ENCODE measurements at regions not wholly inside any gene's neighbourhood (a gene's known extent, or its start where the extent isn't known, plus 50 kb on each side); places are given as distances from the start of the nearest gene placed in this dataset.

DNA sequence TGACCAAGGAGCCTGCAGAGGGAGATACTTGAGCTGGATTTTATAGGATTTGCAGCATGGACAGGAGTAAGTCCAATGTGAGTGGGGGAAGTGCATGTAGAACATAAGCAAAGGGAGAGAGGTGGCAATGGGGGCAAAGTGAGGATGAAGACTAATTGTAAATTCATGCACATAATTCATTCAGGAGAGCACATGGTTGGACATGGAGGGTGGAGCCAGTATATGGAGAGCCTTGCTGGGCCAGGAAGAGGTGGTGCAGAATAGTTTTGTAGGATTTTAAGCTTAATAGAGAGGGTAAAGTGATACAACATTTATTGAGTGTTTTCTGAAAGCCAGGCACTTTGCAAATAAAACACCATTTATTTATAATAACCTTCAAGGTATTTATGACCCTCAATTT lies 274.3 kb upstream of the C11orf87 start:
- Histone ChIP-seq H3K27me3 (replicated peaks; ENCODE audit: insufficient read depth, low read depth, low read length, poor library complexity) (peaks cover 3% of the 10 kb centered on the region), H3K4me3 (ENCODE audit: low read depth, low read length, poor library complexity, severe bottlenecking) (no peak overlapping the region), H3K9me3 (ENCODE audit: low read depth, low read length, poor library complexity, severe bottlenecking) (no peaks in the 10 kb centered on the region), H3K36me3 (ENCODE audit: insufficient read depth, low read length, poor library complexity, severe bottlenecking) (no peaks in the 10 kb centered on the region), H3K4me1 (ENCODE audit: insufficient read depth, low read length, poor library complexity, severe bottlenecking) (no peaks in the 10 kb centered on the region), H3K27ac (ENCODE audit: low read depth, low read length, poor library complexity, severe bottlenecking) (no peak overlapping the region)
- no peak for DNase-seq (ENCODE audit: low spot score)
- BruUV-seq (replicated peaks), result no TSS peak
- intact Hi-C loops (cut with micrococcal nuclease; ENCODE audit: unreplicated experiment), result no loop called here
- TF ChIP-seq EZH2 (IDR thresholded peaks at IDR 0.05; ENCODE audit: borderline replicate concordance, low read depth, low read length, poor library complexity, severe bottlenecking) (no peak), CTCF (conservative IDR thresholded peaks at IDR 0.05; ENCODE audit: low read depth, low read length) (no peak)
- POLR2A ChIA-PET (ENCODE audit: low non-redundant PET), result no interaction called here
- CTCF ChIA-PET, result no interaction called here

DNA sequence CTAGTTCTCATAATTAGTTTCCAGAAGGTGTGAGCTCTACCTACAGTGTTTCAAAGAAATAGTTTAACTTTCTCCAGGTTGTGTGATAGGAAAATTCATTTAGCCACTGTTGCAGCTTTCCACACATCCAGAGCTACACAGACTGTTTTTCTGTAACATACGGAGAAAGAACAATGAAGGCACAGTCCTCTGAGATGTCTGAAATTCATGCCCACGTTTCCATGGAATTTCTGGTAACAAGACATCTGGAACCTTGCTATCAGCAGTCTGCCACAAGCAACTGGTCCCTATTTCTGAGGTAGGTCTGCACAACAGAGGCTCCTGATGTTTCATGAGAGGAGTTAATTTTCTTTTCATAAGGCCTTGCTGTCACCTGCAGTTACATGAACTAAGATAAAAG lies 273.3 kb upstream of the C11orf87 start:
- Histone ChIP-seq H3K4me3 (ENCODE audit: low read depth, low read length, poor library complexity, severe bottlenecking) (no peak overlapping the region), H3K27me3 (replicated peaks; ENCODE audit: insufficient read depth, low read depth, low read length, poor library complexity) (peaks cover 3% of the 10 kb centered on the region), H3K36me3 (ENCODE audit: insufficient read depth, low read length, poor library complexity, severe bottlenecking) (no peaks in the 10 kb centered on the region), H3K4me1 (ENCODE audit: insufficient read depth, low read length, poor library complexity, severe bottlenecking) (no peaks in the 10 kb centered on the region), H3K27ac (ENCODE audit: low read depth, low read length, poor library complexity, severe bottlenecking) (no peak overlapping the region), H3K9me3 (ENCODE audit: low read depth, low read length, poor library complexity, severe bottlenecking) (no peaks in the 10 kb centered on the region)
- ChIA-PET POLR2A (ENCODE audit: low non-redundant PET) (no interaction called here), CTCF (no interaction called here)
- BruUV-seq (replicated peaks), result no TSS peak
- TF ChIP-seq CTCF (conservative IDR thresholded peaks at IDR 0.05; ENCODE audit: low read depth, low read length), result no peak
- no peak for TF ChIP-seq EZH2 (IDR thresholded peaks at IDR 0.05; ENCODE audit: borderline replicate concordance, low read depth, low read length, poor library complexity, severe bottlenecking)
- DNase-seq (ENCODE audit: low spot score), result no peak
- intact Hi-C loops (cut with micrococcal nuclease; ENCODE audit: unreplicated experiment), result no loop called here

DNA sequence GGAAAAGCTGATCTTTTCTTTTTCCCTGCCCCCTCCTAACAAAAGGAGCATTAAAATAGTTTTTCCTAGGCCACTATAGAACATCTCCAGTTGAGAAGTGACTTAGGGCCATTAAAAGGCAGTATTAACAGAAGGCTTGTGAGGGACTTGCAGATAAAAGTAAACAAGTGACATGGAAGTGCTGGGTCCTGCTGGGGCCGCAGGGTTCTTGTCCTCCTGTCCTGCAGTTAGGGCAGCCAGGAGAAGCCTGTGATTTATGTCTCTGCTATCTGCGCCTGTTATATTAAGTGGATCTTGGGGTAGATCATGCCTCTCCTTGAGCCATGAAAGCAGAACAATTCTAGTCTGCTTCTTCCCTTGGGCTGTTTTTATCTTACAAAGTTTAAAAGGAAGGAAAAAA lies 271.4 kb upstream of the C11orf87 start:
- H3K4me1 ChIP-seq (ENCODE audit: insufficient read depth, low read length, poor library complexity, severe bottlenecking), result no peaks in the 10 kb centered on the region
- ChIA-PET POLR2A (ENCODE audit: low non-redundant PET) (no interaction called here), CTCF (no interaction called here)
- no peak for DNase-seq (ENCODE audit: low spot score)
- no peak overlapping the region for H3K4me3 ChIP-seq (ENCODE audit: low read depth, low read length, poor library complexity, severe bottlenecking)
- intact Hi-C loops (cut with micrococcal nuclease; ENCODE audit: unreplicated experiment), result no loop called here
- TF ChIP-seq EZH2 (IDR thresholded peaks at IDR 0.05; ENCODE audit: borderline replicate concordance, low read depth, low read length, poor library complexity, severe bottlenecking) (no peak), CTCF (conservative IDR thresholded peaks at IDR 0.05; ENCODE audit: low read depth, low read length) (no peak)
- H3K9me3 ChIP-seq (ENCODE audit: low read depth, low read length, poor library complexity, severe bottlenecking), result no peaks in the 10 kb centered on the region
- H3K27me3 ChIP-seq (replicated peaks; ENCODE audit: insufficient read depth, low read depth, low read length, poor library complexity), result peaks cover 4% of the 10 kb centered on the region
- no TSS peak for BruUV-seq (replicated peaks)
- no peaks in the 10 kb centered on the region for H3K36me3 ChIP-seq (ENCODE audit: insufficient read depth, low read length, poor library complexity, severe bottlenecking)
- H3K27ac ChIP-seq (ENCODE audit: low read depth, low read length, poor library complexity, severe bottlenecking), result no peak overlapping the region

Measured in A673 (cell line).